ENCODE measurements at regions not wholly inside any gene's neighbourhood (a gene's known extent, or its start where the extent isn't known, plus 50 kb on each side); places are given as distances from the start of the nearest gene placed in this dataset.

GRCh38 chr12:107494331-107494730 lies 191.3 kb upstream of the PWP1 start:
- CTCF ChIA-PET (ENCODE audit: low intra/inter-chr PET ratio): no interaction called here
- no TSS peak for BruUV-seq (replicated peaks)
- Histone ChIP-seq H2AFZ (ENCODE audit: low read depth, low read length) (no peak overlapping the region), H3K9me1 (ENCODE audit: control insufficient read depth, insufficient read depth, low read length) (no peaks in the 10 kb centered on the region), H3K27ac (ENCODE audit: extremely low read depth, low read depth, low read length) (no peak overlapping the region), H3K4me2 (ENCODE audit: insufficient read depth, low read length) (no peak overlapping the region), H3K4me3 (no peak overlapping the region), H3K9ac (ENCODE audit: insufficient read depth in 1 of 2, low read depth in 2 of 2, low read length in 2 of 2) (no peak overlapping the region), H3K27me3 (ENCODE audit: control insufficient read depth in 2 of 2, insufficient read depth in 2 of 2, low read length in 2 of 2) (peaks cover 0 to 22% of the 10 kb centered on the region in 2 experiments; a peak in 3 of 5 replicates), H3K4me1 (replicated peaks in 1 of 2; ENCODE audit: control insufficient read depth in 2 of 2, insufficient read depth in 2 of 2, low read length in 2 of 2) (no peaks in the 10 kb centered on the region), H3K79me2 (ENCODE audit: control insufficient read depth, insufficient read depth, low read length) (no peaks in the 10 kb centered on the region), H4K20me1 (replicated peaks; ENCODE audit: control insufficient read depth, insufficient read depth, low read length) (no peaks in the 10 kb centered on the region; the same call in none of the 2 replicates), H3K36me3 (ENCODE audit: control insufficient read depth, insufficient read depth, low read length) (no peaks in the 10 kb centered on the region), H3K9me3 (replicated peaks; ENCODE audit: control insufficient read depth, insufficient read depth, low read depth, low read length) (no peaks in the 10 kb centered on the region)
- 0% methylated on average over 3 of the region's 5 CpGs for WGBS (ENCODE audit: insufficient coverage, low coverage, missing lambda C conversion rate)
- ATAC-seq (no peak), FAIRE-seq (no peak), DNase-seq (ENCODE audit: extremely low read depth in 1 of 4, low spot score in 3 of 4) (no peak)
- TF ChIP-seq BCOR (IDR thresholded peaks at IDR 0.05) (no peak), FOXO4 (CRISPR knock-in tag; IDR thresholded peaks at IDR 0.05) (no peak), ZNF23 (CRISPR knock-in tag; IDR thresholded peaks at IDR 0.05) (no peak), ZNF699 (CRISPR knock-in tag; IDR thresholded peaks at IDR 0.05; ENCODE audit: insufficient replicate concordance) (no peak), ZNF780A (CRISPR knock-in tag; IDR thresholded peaks at IDR 0.05) (no peak), ZNF592 (IDR thresholded peaks at IDR 0.05) (no peak), TEAD1 (CRISPR knock-in tag; IDR thresholded peaks at IDR 0.05) (no peak), EWSR1 (IDR thresholded peaks at IDR 0.05; ENCODE audit: borderline replicate concordance, low read depth, partially characterized antibody) (no peak)
- POLR2A ChIA-PET: no interaction called here
- in situ Hi-C loops (cut with MboI): no loop called here
- intact Hi-C loops (cut with micrococcal nuclease): no loop called here
